WTC11 (cell line): ENCODE measurements at regions not wholly inside any gene's neighbourhood (a gene's known extent, or its start where the extent isn't known, plus 50 kb on each side); places are given as distances from the start of the nearest gene placed in this dataset.

Experiments
- HMGA2 ChIP-seq: fragments of 250-450 bp; sonication (Bioruptor Pico); IDR thresholded peaks from 2 replicates; pipeline ENCODE4 v1.4.0; 2021; ENCODE audit warnings: mild to moderate bottlenecking, moderate library complexity
- MXD4 ChIP-seq: fragments of 250-450 bp; sonication (Bioruptor Pico); IDR thresholded peaks from 2 replicates; pipeline ENCODE4 v1.8.0; 2021; ENCODE audit warnings: mild to moderate bottlenecking, moderate library complexity, borderline replicate concordance

DNA sequence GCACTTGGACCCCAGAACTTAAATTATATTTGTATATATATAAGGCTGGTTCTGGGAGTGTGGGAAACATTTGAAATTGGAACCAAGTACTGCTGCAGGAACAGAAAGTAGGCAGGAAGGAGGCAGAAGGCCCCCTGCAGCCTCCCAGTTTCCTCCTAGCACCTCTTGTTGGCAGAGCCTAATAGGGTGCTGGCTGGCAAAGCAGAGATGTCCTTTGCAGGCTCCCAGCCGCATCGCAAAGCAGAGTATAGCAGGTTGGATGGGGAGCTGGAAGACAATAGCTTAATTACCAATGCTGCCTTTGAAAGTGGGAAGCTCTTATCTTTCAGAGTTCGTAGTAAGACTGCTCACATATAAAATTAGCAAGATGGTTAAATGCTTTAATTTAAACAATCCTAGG, 370.8 kb upstream of the C11orf87 start:
- TF ChIP-seq MXD4 (no peak), HMGA2 (no peak)
